ENCODE measurements at regions not wholly inside any gene's neighbourhood (a gene's known extent, or its start where the extent isn't known, plus 50 kb on each side); places are given as distances from the start of the nearest gene placed in this dataset.

DNA sequence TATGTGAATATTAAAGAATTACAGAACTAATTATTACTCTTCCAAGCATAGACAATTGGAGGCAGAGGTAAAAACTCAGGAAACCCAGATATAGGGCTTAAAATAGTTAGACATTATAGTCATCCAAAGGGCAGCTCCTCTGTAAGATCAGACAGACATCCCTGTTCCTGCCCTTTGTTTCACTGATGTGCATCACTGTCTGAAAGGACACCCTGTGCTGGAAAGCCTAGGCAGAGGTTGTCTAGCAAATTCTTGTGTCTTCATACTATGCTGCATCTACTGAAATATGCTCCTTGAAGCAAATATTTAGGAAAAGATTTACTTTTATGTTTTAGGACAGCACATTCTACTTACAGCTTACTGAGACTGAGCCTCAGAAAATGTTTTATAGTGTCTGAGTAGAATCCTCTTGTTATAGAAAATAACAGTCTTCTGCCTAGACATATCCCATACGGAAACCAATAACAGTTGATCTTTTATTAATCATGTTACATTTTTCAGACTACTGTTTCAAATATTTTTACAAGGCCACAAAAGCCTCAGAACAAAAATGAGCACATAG lies 977.3 kb upstream of the CDH2 start:
- TF ChIP-seq CTCF (IDR thresholded peaks at IDR 0.05) (no peak), POLR2A (IDR thresholded peaks at IDR 0.05) (no peak)
- no peak for DNase-seq
- Histone ChIP-seq H3K4me3 (no peak overlapping the region), H3K36me3 (no peaks in the 10 kb centered on the region), H3K9me3 (no peaks in the 10 kb centered on the region), H3K4me1 (no peaks in the 10 kb centered on the region), H3K27ac (no peak overlapping the region), H3K27me3 (no peaks in the 10 kb centered on the region)
- intact Hi-C loops (cut with DNase I; ENCODE audit: low total_unique reads): no loop called here

- TF ChIP-seq POLR2A (IDR thresholded peaks at IDR 0.05) (no peak), CTCF (IDR thresholded peaks at IDR 0.05) (no peak)
- H3K4me1 ChIP-seq: no peaks in the 10 kb centered on the region
- intact Hi-C loops (cut with DNase I; ENCODE audit: low total_unique reads): no loop called here
These were observed 976.2 kb upstream of the CDH2 start for GRCh38 chr18:29153091-29153490.

DNA sequence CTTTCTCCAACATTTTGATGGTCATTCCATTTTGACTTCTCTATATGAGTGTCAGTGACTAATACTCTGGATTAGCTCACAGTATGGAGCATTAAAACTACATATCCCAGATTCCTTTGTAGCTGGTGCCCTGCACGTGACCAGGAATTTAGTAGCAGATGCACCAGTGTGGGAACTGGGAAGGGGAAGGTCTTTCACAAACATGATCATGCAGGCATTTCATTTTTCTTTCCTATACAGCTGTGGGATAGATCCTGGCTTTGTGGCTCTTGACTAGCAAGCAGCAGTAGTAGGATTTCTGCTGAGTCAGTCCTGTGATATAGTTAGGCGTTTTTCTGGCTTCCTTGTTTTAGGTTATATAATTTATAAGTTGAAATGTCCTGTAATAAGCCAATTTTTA lies 971.0 kb upstream of the CDH2 start:
- H3K36me3 ChIP-seq: no peaks in the 10 kb centered on the region
- no peaks in the 10 kb centered on the region for H3K9me3 ChIP-seq
- no peak for DNase-seq
- no peak overlapping the region for H3K27ac ChIP-seq
- no peak overlapping the region for H3K4me3 ChIP-seq
- H3K27me3 ChIP-seq: no peaks in the 10 kb centered on the region
- intact Hi-C loops (cut with DNase I; ENCODE audit: low total_unique reads): no loop called here
- no peaks in the 10 kb centered on the region for H3K4me1 ChIP-seq
- TF ChIP-seq POLR2A (IDR thresholded peaks at IDR 0.05) (no peak), CTCF (IDR thresholded peaks at IDR 0.05) (no peak)

More at GRCh38 chr18:29153091-29153490, 976.2 kb upstream of the CDH2 start:
- Histone ChIP-seq H3K27me3 (no peaks in the 10 kb centered on the region), H3K36me3 (no peaks in the 10 kb centered on the region), H3K4me3 (no peak overlapping the region), H3K27ac (no peak overlapping the region), H3K9me3 (no peaks in the 10 kb centered on the region)
- no peak for DNase-seq

GRCh38 chr18:29146068-29146467 lies 969.1 kb upstream of the CDH2 start:
- Histone ChIP-seq H3K36me3 (no peaks in the 10 kb centered on the region), H3K27ac (no peak overlapping the region), H3K4me1 (no peaks in the 10 kb centered on the region), H3K4me3 (no peak overlapping the region), H3K27me3 (no peaks in the 10 kb centered on the region), H3K9me3 (no peaks in the 10 kb centered on the region)
- no peak for DNase-seq
- intact Hi-C loops (cut with DNase I; ENCODE audit: low total_unique reads): no loop called here
- no peak for TF ChIP-seq CTCF (IDR thresholded peaks at IDR 0.05)

DNA sequence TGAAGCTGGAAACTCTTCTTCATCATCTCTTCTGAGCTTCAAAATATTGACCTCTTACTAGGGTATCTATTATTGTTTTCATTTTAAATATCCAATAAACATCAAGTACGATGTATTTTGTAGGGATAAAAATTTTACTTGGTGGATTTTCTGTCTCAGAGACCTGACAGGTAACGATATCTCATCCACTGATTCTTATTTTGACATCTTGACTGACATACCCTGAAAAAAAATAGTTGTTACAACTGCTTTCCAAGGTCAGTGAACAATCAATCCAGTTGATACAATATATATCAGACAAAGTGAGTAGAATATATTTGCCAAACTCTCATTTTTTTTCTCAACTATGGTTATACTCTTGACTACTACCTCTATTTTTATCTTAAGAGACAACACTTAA lies 963.7 kb upstream of the CDH2 start:
- intact Hi-C loops (cut with DNase I; ENCODE audit: low total_unique reads): no loop called here
- TF ChIP-seq POLR2A (IDR thresholded peaks at IDR 0.05): no peak
- no peak for TF ChIP-seq CTCF (IDR thresholded peaks at IDR 0.05)

More for the DNA sequence above, 963.7 kb upstream of the CDH2 start:
- Histone ChIP-seq H3K27me3 (no peaks in the 10 kb centered on the region), H3K9me3 (no peaks in the 10 kb centered on the region), H3K27ac (no peak overlapping the region), H3K4me3 (no peak overlapping the region), H3K4me1 (no peaks in the 10 kb centered on the region), H3K36me3 (no peaks in the 10 kb centered on the region)
- DNase-seq: no peak

Data from uterus (tissue), 3 donors.